Gastroesophageal sphincter (tissue), 3 donors: ENCODE measurements at regions not wholly inside any gene's neighbourhood (a gene's known extent, or its start where the extent isn't known, plus 50 kb on each side); places are given as distances from the start of the nearest gene placed in this dataset.

ENCODE experiments used
- CTCF ChIP-seq, 4 experiments: fragments of 200-600 bp in 2 of 4; fragments of 450-650 bp in 2 of 4; sonication (generic) in 1 of 4; IDR thresholded peaks; one replicate each; pipeline ENCODE4 v1.5.1; 2017 to 2019; ENCODE audit warnings: antibody characterized with exemption in 4 of 4, mild to moderate bottlenecking in 2 of 4, moderate library complexity in 2 of 4
- EP300 ChIP-seq: sonication (generic); formaldehyde crosslinking; IDR thresholded peaks from one replicate; pipeline ENCODE4 v1.6.1; 2017; ENCODE audit warnings: antibody characterized with exemption, mild to moderate bottlenecking
- POLR2A ChIP-seq, 2 donors: fragments of 450-650 bp; IDR thresholded peaks; one replicate each; pipeline ENCODE4 v1.6.1; 2017; ENCODE audit warnings: antibody characterized with exemption in 2 of 2, mild to moderate bottlenecking in 2 of 2, moderate library complexity in 1 of 2
- POLR2AphosphoS5 ChIP-seq: sonication (generic); formaldehyde crosslinking; IDR thresholded peaks from one replicate; pipeline ENCODE4 v1.6.1; 2017; ENCODE audit warnings: antibody characterized with exemption

GRCh38 chr13:55464222-55464621 lies 1676.5 kb upstream of the PRR20A start:
- TF ChIP-seq EP300: no peak
- no peak for TF ChIP-seq CTCF (IDR thresholded peaks at IDR 0.05)
- TF ChIP-seq POLR2AphosphoS5: no peak
- TF ChIP-seq POLR2A (IDR thresholded peaks at IDR 0.05): no peak
